Keratinocyte (primary cell): ENCODE measurements at regions not wholly inside any gene's neighbourhood (a gene's known extent, or its start where the extent isn't known, plus 50 kb on each side); places are given as distances from the start of the nearest gene placed in this dataset.

Source experiments
- DNase-seq: peaks from one replicate; pipeline ENCODE4 v3.0.0-alpha.2; 2011; ENCODE audit warnings: low read depth, missing footprints, low spot score
- FAIRE-seq: peaks from 2 replicates; lab custom pipeline; 2011; peaks lifted over from hg19 to GRCh38; lab: Jason Lieb, UNC
- H2AFZ ChIP-seq: 2 replicates; pipeline ENCODE4 v1.6.0; 2012; ENCODE audit warnings: low read length, control low read depth, inconsistent platforms; ENCODE audit not compliant: control insufficient read depth
- H3K27ac ChIP-seq: 2 replicates; pipeline ENCODE4 v1.5.1; 2011; ENCODE audit warnings: low read length; ENCODE audit not compliant: control insufficient read depth, insufficient read depth
- H3K27me3 ChIP-seq: 3 replicates; pipeline ENCODE4 v1.6.0; 2011; ENCODE audit warnings: low read length; ENCODE audit not compliant: control insufficient read depth, insufficient read depth; ENCODE audit errors: extremely low read depth
- H3K36me3 ChIP-seq, 2 experiments: 2 replicates in 1 of 2; 3 replicates in 1 of 2; pipeline ENCODE4 v1.5.1; 2011; ENCODE audit warnings: low read length in 2 of 2, mild to moderate bottlenecking in 1 of 2; ENCODE audit not compliant: control insufficient read depth in 2 of 2, insufficient read depth in 2 of 2; ENCODE audit errors: extremely low read depth in 1 of 2
- H3K4me1 ChIP-seq: 3 replicates; pipeline ENCODE4 v1.5.1; 2011; ENCODE audit warnings: low read length; ENCODE audit not compliant: control insufficient read depth, insufficient read depth; ENCODE audit errors: extremely low read depth
- H3K4me2 ChIP-seq: 3 replicates; pipeline ENCODE4 v1.6.0; 2011; ENCODE audit warnings: low read depth, low read length; ENCODE audit not compliant: control insufficient read depth, insufficient read depth; ENCODE audit errors: extremely low read depth
- H3K4me3 ChIP-seq, 3 experiments: fragments of 200-600 bp in 1 of 3; sonication (generic) in 1 of 3; 2 replicates in 2 of 3; 3 replicates in 1 of 3; pipeline ENCODE4 v1.5.1; 2011 to 2016; ENCODE audit warnings: low read length in 3 of 3, mild to moderate bottlenecking in 3 of 3, control low read depth in 2 of 3, inconsistent platforms in 1 of 3, low read depth in 1 of 3, mixed read lengths in 1 of 3, mixed run types in 1 of 3, moderate library complexity in 1 of 3; ENCODE audit not compliant: control insufficient read depth in 2 of 3, insufficient read depth in 2 of 3; ENCODE audit errors: extremely low read depth in 1 of 3
- H3K79me2 ChIP-seq: 2 replicates; pipeline ENCODE4 v1.6.0; 2012; ENCODE audit warnings: low read length; ENCODE audit not compliant: control insufficient read depth, insufficient read depth
- H3K9ac ChIP-seq: 3 replicates; pipeline ENCODE4 v1.6.0; 2011; ENCODE audit warnings: low read length; ENCODE audit not compliant: control insufficient read depth, insufficient read depth; ENCODE audit errors: extremely low read depth
- H3K9me1 ChIP-seq: 3 replicates; pipeline ENCODE4 v1.6.0; 2011; ENCODE audit warnings: low read length; ENCODE audit not compliant: control insufficient read depth, insufficient read depth; ENCODE audit errors: extremely low read depth
- H3K9me3 ChIP-seq: 2 replicates; pipeline ENCODE4 v1.5.1; 2012; ENCODE audit warnings: low read depth, low read length; ENCODE audit not compliant: control insufficient read depth
- H4K20me1 ChIP-seq: 3 replicates; pipeline ENCODE4 v1.6.0; 2011; ENCODE audit warnings: low read length; ENCODE audit not compliant: control insufficient read depth, insufficient read depth; ENCODE audit errors: extremely low read depth
- EZH2 ChIP-seq: IDR thresholded peaks from one replicate; pipeline ENCODE4 v1.6.1; 2012; ENCODE audit warnings: inconsistent platforms, mild to moderate bottlenecking, low read length, moderate library complexity
- dilution Hi-C: fragments of 300-500 bp; cut with MboI; formaldehyde crosslinking; loops from one replicate; pipeline ENCODE4 v1.7.0; 2020; ENCODE audit warnings: low sequenced_read_pairs; ENCODE audit not compliant: extremely low pct_ligation_motif_present
- TF ChIP-seq, protein P1 (sequence below), 3 experiments: IDR thresholded peaks in 1 of 3; conservative IDR thresholded peaks in 1 of 3; optimal IDR thresholded peaks in 1 of 3; 2 replicates in 2 of 3; 3 replicates in 1 of 3; pipeline versions ENCODE3 to v1.5.1; 2011; ENCODE audit warnings: low read length in 3 of 3, mild to moderate bottlenecking in 3 of 3, moderate library complexity in 2 of 3, control low read depth in 1 of 3, inconsistent platforms in 1 of 3; ENCODE audit not compliant: insufficient read depth in 2 of 3; ENCODE audit errors: extremely low read depth in 1 of 3

DNA sequence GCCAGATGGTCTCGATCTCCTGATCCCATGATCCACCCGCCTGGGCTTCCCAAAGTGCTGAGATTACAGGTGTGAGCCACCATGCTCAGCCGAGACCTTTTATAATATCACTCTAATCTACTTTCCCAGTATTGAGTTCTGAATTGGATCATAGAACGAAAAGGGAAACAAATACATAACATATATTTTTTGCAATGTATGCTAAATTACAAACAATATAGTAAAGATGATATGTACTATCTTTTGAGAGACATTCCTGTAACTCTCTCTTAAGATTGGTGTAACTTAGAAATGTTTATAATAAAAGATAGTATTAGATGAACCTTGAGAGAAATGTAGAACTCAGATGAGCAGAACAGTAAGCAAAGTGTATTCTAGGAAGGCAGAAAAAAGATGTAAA, 129.2 kb upstream of the TENT5A start:
- Histone ChIP-seq H3K9me1 (no peaks in the 10 kb centered on the region), H3K9ac (no peak overlapping the region), H3K27ac (no peak overlapping the region), H3K36me3 (no peaks in the 10 kb centered on the region), H3K4me1 (no peaks in the 10 kb centered on the region), H3K9me3 (no peaks in the 10 kb centered on the region), H3K79me2 (no peaks in the 10 kb centered on the region), H2AFZ (no peak overlapping the region), H3K27me3 (no peaks in the 10 kb centered on the region), H4K20me1 (no peaks in the 10 kb centered on the region), H3K4me2 (no peak overlapping the region), H3K4me3 (no peak overlapping the region)
- TF ChIP-seq EZH2, result no peak
- TF ChIP-seq, protein P1, sequence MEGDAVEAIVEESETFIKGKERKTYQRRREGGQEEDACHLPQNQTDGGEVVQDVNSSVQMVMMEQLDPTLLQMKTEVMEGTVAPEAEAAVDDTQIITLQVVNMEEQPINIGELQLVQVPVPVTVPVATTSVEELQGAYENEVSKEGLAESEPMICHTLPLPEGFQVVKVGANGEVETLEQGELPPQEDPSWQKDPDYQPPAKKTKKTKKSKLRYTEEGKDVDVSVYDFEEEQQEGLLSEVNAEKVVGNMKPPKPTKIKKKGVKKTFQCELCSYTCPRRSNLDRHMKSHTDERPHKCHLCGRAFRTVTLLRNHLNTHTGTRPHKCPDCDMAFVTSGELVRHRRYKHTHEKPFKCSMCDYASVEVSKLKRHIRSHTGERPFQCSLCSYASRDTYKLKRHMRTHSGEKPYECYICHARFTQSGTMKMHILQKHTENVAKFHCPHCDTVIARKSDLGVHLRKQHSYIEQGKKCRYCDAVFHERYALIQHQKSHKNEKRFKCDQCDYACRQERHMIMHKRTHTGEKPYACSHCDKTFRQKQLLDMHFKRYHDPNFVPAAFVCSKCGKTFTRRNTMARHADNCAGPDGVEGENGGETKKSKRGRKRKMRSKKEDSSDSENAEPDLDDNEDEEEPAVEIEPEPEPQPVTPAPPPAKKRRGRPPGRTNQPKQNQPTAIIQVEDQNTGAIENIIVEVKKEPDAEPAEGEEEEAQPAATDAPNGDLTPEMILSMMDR (optimal IDR thresholded peaks at IDR 0.05 in 1 of 3, IDR thresholded peaks at IDR 0.05 in 1 of 3, conservative IDR thresholded peaks at IDR 0.05 in 1 of 3; ENCODE audit: extremely low read depth in 1 of 3, insufficient read depth in 2 of 3, low read length in 3 of 3), result no peak
- dilution Hi-C loops, result no loop called here
- FAIRE-seq (no peak), DNase-seq (no peak)

- no peak overlapping the region for H3K9ac ChIP-seq
- DNase-seq (no peak), FAIRE-seq (no peak)
- H3K9me1 ChIP-seq, result no peaks in the 10 kb centered on the region
- H3K36me3 ChIP-seq, result no peaks in the 10 kb centered on the region
- no peaks in the 10 kb centered on the region for H3K4me1 ChIP-seq
- H3K4me3 ChIP-seq, result no peak overlapping the region
- no peak overlapping the region for H3K27ac ChIP-seq
- dilution Hi-C loops, result no loop called here
- H3K79me2 ChIP-seq, result no peaks in the 10 kb centered on the region
- no peaks in the 10 kb centered on the region for H3K9me3 ChIP-seq
- TF ChIP-seq, protein P1 (optimal IDR thresholded peaks at IDR 0.05 in 1 of 3, IDR thresholded peaks at IDR 0.05 in 1 of 3, conservative IDR thresholded peaks at IDR 0.05 in 1 of 3; ENCODE audit: extremely low read depth in 1 of 3, insufficient read depth in 2 of 3, low read length in 3 of 3), result no peak
- TF ChIP-seq EZH2, result no peak
- no peak overlapping the region for H2AFZ ChIP-seq
- H4K20me1 ChIP-seq, result no peaks in the 10 kb centered on the region
- H3K27me3 ChIP-seq, result no peaks in the 10 kb centered on the region
- H3K4me2 ChIP-seq, result no peak overlapping the region
Observed at GRCh38 chr6:81878479-81878878, 126.0 kb upstream of the TENT5A start.
